ENCODE measurements at regions not wholly inside any gene's neighbourhood (a gene's known extent, or its start where the extent isn't known, plus 50 kb on each side); places are given as distances from the start of the nearest gene placed in this dataset.

DNA sequence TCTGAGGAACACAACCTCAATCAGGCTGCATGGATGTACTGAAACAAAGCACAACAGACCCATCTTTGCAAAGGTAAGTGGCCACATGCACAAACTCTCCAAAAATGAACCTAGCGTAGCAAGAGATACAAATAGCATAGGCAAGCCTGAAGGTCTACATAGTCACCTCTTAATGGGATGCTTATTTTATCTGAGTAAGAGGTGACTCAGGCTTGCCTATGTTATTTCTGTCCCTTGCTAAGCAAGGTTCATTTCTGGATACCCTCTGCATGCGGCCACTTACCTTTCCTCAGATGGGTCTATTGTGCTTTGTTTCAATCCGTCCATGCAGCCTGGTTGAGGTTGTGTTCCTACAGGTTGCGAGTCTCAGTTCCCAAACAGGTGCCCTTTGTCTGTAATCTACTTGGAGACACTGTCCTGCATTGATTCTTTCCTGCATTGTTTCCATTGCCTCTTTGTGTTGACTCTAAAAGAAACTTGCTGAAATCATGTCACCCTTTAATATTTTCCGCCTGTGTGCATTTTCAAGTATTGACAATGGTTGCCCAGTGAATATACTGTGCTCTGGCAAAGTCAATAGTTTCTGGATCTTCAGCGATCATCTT lies 291.8 kb upstream of the LYZL1 start:
- TF ChIP-seq POLR2A (IDR thresholded peaks at IDR 0.05) (no peak), EP300 (IDR thresholded peaks at IDR 0.05) (no peak), POLR2AphosphoS5 (IDR thresholded peaks at IDR 0.05) (no peak)
- TF ChIP-seq, protein P1, sequence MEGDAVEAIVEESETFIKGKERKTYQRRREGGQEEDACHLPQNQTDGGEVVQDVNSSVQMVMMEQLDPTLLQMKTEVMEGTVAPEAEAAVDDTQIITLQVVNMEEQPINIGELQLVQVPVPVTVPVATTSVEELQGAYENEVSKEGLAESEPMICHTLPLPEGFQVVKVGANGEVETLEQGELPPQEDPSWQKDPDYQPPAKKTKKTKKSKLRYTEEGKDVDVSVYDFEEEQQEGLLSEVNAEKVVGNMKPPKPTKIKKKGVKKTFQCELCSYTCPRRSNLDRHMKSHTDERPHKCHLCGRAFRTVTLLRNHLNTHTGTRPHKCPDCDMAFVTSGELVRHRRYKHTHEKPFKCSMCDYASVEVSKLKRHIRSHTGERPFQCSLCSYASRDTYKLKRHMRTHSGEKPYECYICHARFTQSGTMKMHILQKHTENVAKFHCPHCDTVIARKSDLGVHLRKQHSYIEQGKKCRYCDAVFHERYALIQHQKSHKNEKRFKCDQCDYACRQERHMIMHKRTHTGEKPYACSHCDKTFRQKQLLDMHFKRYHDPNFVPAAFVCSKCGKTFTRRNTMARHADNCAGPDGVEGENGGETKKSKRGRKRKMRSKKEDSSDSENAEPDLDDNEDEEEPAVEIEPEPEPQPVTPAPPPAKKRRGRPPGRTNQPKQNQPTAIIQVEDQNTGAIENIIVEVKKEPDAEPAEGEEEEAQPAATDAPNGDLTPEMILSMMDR (IDR thresholded peaks at IDR 0.05): no peak

All from stomach (tissue), 4 donors.